Gastrocnemius medialis (tissue), 4 donors: ENCODE measurements at regions not wholly inside any gene's neighbourhood (a gene's known extent, or its start where the extent isn't known, plus 50 kb on each side); places are given as distances from the start of the nearest gene placed in this dataset.

Experiments
- POLR2A ChIP-seq, 2 donors: fragments of 450-650 bp; IDR thresholded peaks; one replicate each; pipeline ENCODE4 v1.6.1; 2017; ENCODE audit warnings: antibody characterized with exemption in 2 of 2, mild to moderate bottlenecking in 2 of 2, moderate library complexity in 2 of 2
- TF ChIP-seq, protein P1 (sequence below), 5 experiments: fragments of 450-650 bp in 3 of 5; fragments of 200-600 bp in 2 of 5; sonication (generic) in 2 of 5; IDR thresholded peaks in 4 of 5; conservative IDR thresholded peaks in 1 of 5; 1 replicate in 4 of 5; 2 replicates in 1 of 5; pipeline ENCODE4 v1.5.1; 2016 to 2019; ENCODE audit warnings: antibody characterized with exemption in 5 of 5, mild to moderate bottlenecking in 3 of 5, moderate library complexity in 3 of 5

GRCh38 chrX:45788315-45788714, 587.6 kb upstream of the DIPK2B start:
- TF ChIP-seq, protein P1, sequence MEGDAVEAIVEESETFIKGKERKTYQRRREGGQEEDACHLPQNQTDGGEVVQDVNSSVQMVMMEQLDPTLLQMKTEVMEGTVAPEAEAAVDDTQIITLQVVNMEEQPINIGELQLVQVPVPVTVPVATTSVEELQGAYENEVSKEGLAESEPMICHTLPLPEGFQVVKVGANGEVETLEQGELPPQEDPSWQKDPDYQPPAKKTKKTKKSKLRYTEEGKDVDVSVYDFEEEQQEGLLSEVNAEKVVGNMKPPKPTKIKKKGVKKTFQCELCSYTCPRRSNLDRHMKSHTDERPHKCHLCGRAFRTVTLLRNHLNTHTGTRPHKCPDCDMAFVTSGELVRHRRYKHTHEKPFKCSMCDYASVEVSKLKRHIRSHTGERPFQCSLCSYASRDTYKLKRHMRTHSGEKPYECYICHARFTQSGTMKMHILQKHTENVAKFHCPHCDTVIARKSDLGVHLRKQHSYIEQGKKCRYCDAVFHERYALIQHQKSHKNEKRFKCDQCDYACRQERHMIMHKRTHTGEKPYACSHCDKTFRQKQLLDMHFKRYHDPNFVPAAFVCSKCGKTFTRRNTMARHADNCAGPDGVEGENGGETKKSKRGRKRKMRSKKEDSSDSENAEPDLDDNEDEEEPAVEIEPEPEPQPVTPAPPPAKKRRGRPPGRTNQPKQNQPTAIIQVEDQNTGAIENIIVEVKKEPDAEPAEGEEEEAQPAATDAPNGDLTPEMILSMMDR (IDR thresholded peaks at IDR 0.05 in 4 of 5, conservative IDR thresholded peaks at IDR 0.05 in 1 of 5): no peak
- no peak for TF ChIP-seq POLR2A (IDR thresholded peaks at IDR 0.05)
